H1 (cell line): ENCODE measurements at regions not wholly inside any gene's neighbourhood (a gene's known extent, or its start where the extent isn't known, plus 50 kb on each side); places are given as distances from the start of the nearest gene placed in this dataset.

Experiments used
- CHD7 ChIP-seq: fragments of 300-600 bp; sonication (generic); IDR thresholded peaks from 2 replicates; pipeline ENCODE4 v1.7.1; 2012; ENCODE audit warnings: low read length, moderate library complexity, mild to moderate bottlenecking, inconsistent platforms; ENCODE audit not compliant: insufficient replicate concordance
- CTBP2 ChIP-seq: IDR thresholded peaks from 2 replicates; pipeline ENCODE4 v1.7.0; 2011; ENCODE audit warnings: borderline replicate concordance, mild to moderate bottlenecking, moderate library complexity, mixed read lengths, low read length; ENCODE audit not compliant: insufficient read depth, insufficient read length
- FOSL1 ChIP-seq: IDR thresholded peaks from 2 replicates; pipeline ENCODE4 v1.6.1; 2011; ENCODE audit warnings: mild to moderate bottlenecking, low read depth, low read length, moderate library complexity; ENCODE audit not compliant: insufficient read depth
- RFX5 ChIP-seq: IDR thresholded peaks from 2 replicates; pipeline ENCODE4 v1.6.1; 2011; ENCODE audit warnings: low read depth, low read length, improper control_type of control experiment, borderline replicate concordance
- TBP ChIP-seq: IDR thresholded peaks from 2 replicates; pipeline ENCODE4 v1.6.1; 2011; ENCODE audit warnings: low read depth, low read length, improper control_type of control experiment

GRCh38 chr10:4064489-4064888, 279.5 kb upstream of the KLF6 start (continued):
- TF ChIP-seq CHD7: no peak
- no peak for TF ChIP-seq CTBP2
- no peak for TF ChIP-seq TBP
- TF ChIP-seq FOSL1: no peak
- no peak for TF ChIP-seq RFX5
